ENCODE measurements at regions not wholly inside any gene's neighbourhood (a gene's known extent, or its start where the extent isn't known, plus 50 kb on each side); places are given as distances from the start of the nearest gene placed in this dataset.

- POLR2A ChIA-PET (ENCODE audit: partially characterized antibody) = no interaction called here
- Histone ChIP-seq H3K4me3 (ENCODE audit: low read length in 2 of 2) (no peak overlapping the region), H3K36me3 (ENCODE audit: insufficient read depth, low read length) (no peaks in the 10 kb centered on the region), H3K9me3 (ENCODE audit: control insufficient read depth in 1 of 2, low read length in 2 of 2) (no peaks in the 10 kb centered on the region), H3K27ac (ENCODE audit: low read depth, low read length) (no peak overlapping the region), H3K27me3 (ENCODE audit: insufficient read depth, low read length) (no peaks in the 10 kb centered on the region), H3K4me1 (ENCODE audit: insufficient read depth, low read length) (no peaks in the 10 kb centered on the region)
- H3K4me1 Mint-ChIP-seq = no peaks in the 10 kb centered on the region
- H3K4me3 Mint-ChIP-seq = no peak overlapping the region
- intact Hi-C loops (cut with micrococcal nuclease) = no loop called here
- H3K27me3 Mint-ChIP-seq = no peaks in the 10 kb centered on the region
- H3K9me3 Mint-ChIP-seq = peaks cover 0 to 8% (median 0%) of the 10 kb centered on the region in 8 donors
- H3K36me3 Mint-ChIP-seq = no peaks in the 10 kb centered on the region
- DNase-seq = no peak
- CTCF ChIA-PET (ENCODE audit: partially characterized antibody) = no interaction called here
- H3K27ac Mint-ChIP-seq = no peak overlapping the region
Observed at GRCh38 chr4:124092541-124092984, 620.0 kb downstream of the ANKRD50 start.

- CTCF ChIA-PET (ENCODE audit: partially characterized antibody) = no interaction called here
- POLR2A ChIA-PET (ENCODE audit: partially characterized antibody) = no interaction called here
- no peak overlapping the region for H3K27ac ChIP-seq (ENCODE audit: low read depth, low read length)
- Mint-ChIP-seq H3K4me1 (no peaks in the 10 kb centered on the region), H3K27me3 (no peaks in the 10 kb centered on the region), H3K9me3 (peaks cover 0 to 8% (median under 1%) of the 10 kb centered on the region in 8 donors), H3K4me3 (no peak overlapping the region), H3K36me3 (no peaks in the 10 kb centered on the region), H3K27ac (no peak overlapping the region)
- intact Hi-C loops (cut with micrococcal nuclease) = no loop called here
- H3K9me3 ChIP-seq (ENCODE audit: control insufficient read depth in 1 of 2, low read length in 2 of 2) = no peaks in the 10 kb centered on the region
- H3K4me3 ChIP-seq (ENCODE audit: low read length in 2 of 2) = no peak overlapping the region
- no peaks in the 10 kb centered on the region for H3K4me1 ChIP-seq (ENCODE audit: insufficient read depth, low read length)
- H3K36me3 ChIP-seq (ENCODE audit: insufficient read depth, low read length) = no peaks in the 10 kb centered on the region
- DNase-seq = no peak
- no peaks in the 10 kb centered on the region for H3K27me3 ChIP-seq (ENCODE audit: insufficient read depth, low read length)
Observed at GRCh38 chr4:124095621-124096020, 616.9 kb downstream of the ANKRD50 start.

- DNase-seq = no peak
- Histone ChIP-seq H3K4me1 (ENCODE audit: insufficient read depth, low read length) (no peaks in the 10 kb centered on the region), H3K4me3 (ENCODE audit: low read length in 2 of 2) (no peak overlapping the region), H3K27ac (ENCODE audit: low read depth, low read length) (no peak overlapping the region), H3K27me3 (ENCODE audit: insufficient read depth, low read length) (no peaks in the 10 kb centered on the region), H3K9me3 (ENCODE audit: control insufficient read depth in 1 of 2, low read length in 2 of 2) (no peaks in the 10 kb centered on the region), H3K36me3 (ENCODE audit: insufficient read depth, low read length) (no peaks in the 10 kb centered on the region)
- Mint-ChIP-seq H3K27me3 (no peaks in the 10 kb centered on the region), H3K9me3 (peaks cover 0 to 8% (median under 1%) of the 10 kb centered on the region in 8 donors), H3K4me1 (no peaks in the 10 kb centered on the region), H3K27ac (no peak overlapping the region), H3K4me3 (no peak overlapping the region), H3K36me3 (no peaks in the 10 kb centered on the region)
- ChIA-PET POLR2A (ENCODE audit: partially characterized antibody) (no interaction called here), CTCF (ENCODE audit: partially characterized antibody) (no interaction called here)
- intact Hi-C loops (cut with micrococcal nuclease) = no loop called here
Observed at GRCh38 chr4:124096290-124096689, 616.2 kb downstream of the ANKRD50 start.

- Mint-ChIP-seq H3K27ac (no peak overlapping the region), H3K27me3 (no peaks in the 10 kb centered on the region), H3K4me3 (no peak overlapping the region), H3K9me3 (peaks cover 0 to 8% (median 2%) of the 10 kb centered on the region in 8 donors), H3K4me1 (no peaks in the 10 kb centered on the region), H3K36me3 (no peaks in the 10 kb centered on the region)
- Histone ChIP-seq H3K4me3 (ENCODE audit: low read length in 2 of 2) (no peak overlapping the region), H3K36me3 (ENCODE audit: insufficient read depth, low read length) (no peaks in the 10 kb centered on the region), H3K27me3 (ENCODE audit: insufficient read depth, low read length) (no peaks in the 10 kb centered on the region), H3K4me1 (ENCODE audit: insufficient read depth, low read length) (no peaks in the 10 kb centered on the region), H3K27ac (ENCODE audit: low read depth, low read length) (no peak overlapping the region), H3K9me3 (ENCODE audit: control insufficient read depth in 1 of 2, low read length in 2 of 2) (no peaks in the 10 kb centered on the region)
- POLR2A ChIA-PET (ENCODE audit: partially characterized antibody) = no interaction called here
- CTCF ChIA-PET (ENCODE audit: partially characterized antibody) = no interaction called here
- intact Hi-C loops (cut with micrococcal nuclease) = no loop called here
- no peak for DNase-seq
Observed at GRCh38 chr4:124097447-124097846, 615.1 kb downstream of the ANKRD50 start.

- Mint-ChIP-seq H3K9me3 (peaks cover 0 to 10% (median 1%) of the 10 kb centered on the region in 8 donors), H3K4me3 (no peak overlapping the region), H3K4me1 (no peaks in the 10 kb centered on the region), H3K27me3 (no peaks in the 10 kb centered on the region), H3K27ac (no peak overlapping the region), H3K36me3 (no peaks in the 10 kb centered on the region)
- Histone ChIP-seq H3K9me3 (ENCODE audit: control insufficient read depth in 1 of 2, low read length in 2 of 2) (no peaks in the 10 kb centered on the region), H3K36me3 (ENCODE audit: insufficient read depth, low read length) (no peaks in the 10 kb centered on the region), H3K27me3 (ENCODE audit: insufficient read depth, low read length) (no peaks in the 10 kb centered on the region), H3K4me3 (ENCODE audit: low read length in 2 of 2) (no peak overlapping the region), H3K4me1 (ENCODE audit: insufficient read depth, low read length) (no peaks in the 10 kb centered on the region), H3K27ac (ENCODE audit: low read depth, low read length) (no peak overlapping the region)
- CTCF ChIA-PET (ENCODE audit: partially characterized antibody) = no interaction called here
- POLR2A ChIA-PET (ENCODE audit: partially characterized antibody) = no interaction called here
- intact Hi-C loops (cut with micrococcal nuclease) = no loop called here
- DNase-seq = no peak
Observed at GRCh38 chr4:124104101-124104500, 608.4 kb downstream of the ANKRD50 start.

GRCh38 chr4:124104628-124105027, 607.9 kb downstream of the ANKRD50 start:
- Mint-ChIP-seq H3K27me3 (no peaks in the 10 kb centered on the region), H3K36me3 (no peaks in the 10 kb centered on the region), H3K4me3 (no peak overlapping the region), H3K27ac (no peak overlapping the region), H3K9me3 (peaks cover 0 to 10% (median 1%) of the 10 kb centered on the region in 8 donors), H3K4me1 (no peaks in the 10 kb centered on the region)
- ChIA-PET POLR2A (ENCODE audit: partially characterized antibody) (no interaction called here), CTCF (ENCODE audit: partially characterized antibody) (no interaction called here)
- Histone ChIP-seq H3K27me3 (ENCODE audit: insufficient read depth, low read length) (no peaks in the 10 kb centered on the region), H3K4me3 (ENCODE audit: low read length in 2 of 2) (no peak overlapping the region), H3K36me3 (ENCODE audit: insufficient read depth, low read length) (no peaks in the 10 kb centered on the region), H3K27ac (ENCODE audit: low read depth, low read length) (no peak overlapping the region), H3K9me3 (ENCODE audit: control insufficient read depth in 1 of 2, low read length in 2 of 2) (no peaks in the 10 kb centered on the region), H3K4me1 (ENCODE audit: insufficient read depth, low read length) (no peaks in the 10 kb centered on the region)
- intact Hi-C loops (cut with micrococcal nuclease) = no loop called here
- DNase-seq = no peak

- POLR2A ChIA-PET (ENCODE audit: partially characterized antibody) = no interaction called here
- Mint-ChIP-seq H3K9me3 (peaks cover 0 to 10% (median 1%) of the 10 kb centered on the region in 8 donors), H3K27ac (no peak overlapping the region), H3K4me1 (no peaks in the 10 kb centered on the region), H3K36me3 (no peaks in the 10 kb centered on the region), H3K27me3 (no peaks in the 10 kb centered on the region), H3K4me3 (no peak overlapping the region)
- no peaks in the 10 kb centered on the region for H3K27me3 ChIP-seq (ENCODE audit: insufficient read depth, low read length)
- no peaks in the 10 kb centered on the region for H3K9me3 ChIP-seq (ENCODE audit: control insufficient read depth in 1 of 2, low read length in 2 of 2)
- intact Hi-C loops (cut with micrococcal nuclease) = no loop called here
- H3K27ac ChIP-seq (ENCODE audit: low read depth, low read length) = no peak overlapping the region
- no peak overlapping the region for H3K4me3 ChIP-seq (ENCODE audit: low read length in 2 of 2)
- no peaks in the 10 kb centered on the region for H3K36me3 ChIP-seq (ENCODE audit: insufficient read depth, low read length)
- CTCF ChIA-PET (ENCODE audit: partially characterized antibody) = no interaction called here
- no peaks in the 10 kb centered on the region for H3K4me1 ChIP-seq (ENCODE audit: insufficient read depth, low read length)
- DNase-seq = no peak
Observed at GRCh38 chr4:124105212-124105611, 607.3 kb downstream of the ANKRD50 start.

- DNase-seq = no peak
- ChIA-PET POLR2A (ENCODE audit: partially characterized antibody) (no interaction called here), CTCF (ENCODE audit: partially characterized antibody) (no interaction called here)
- Histone ChIP-seq H3K9me3 (ENCODE audit: control insufficient read depth in 1 of 2, low read length in 2 of 2) (no peaks in the 10 kb centered on the region), H3K4me1 (ENCODE audit: insufficient read depth, low read length) (no peaks in the 10 kb centered on the region), H3K27me3 (ENCODE audit: insufficient read depth, low read length) (no peaks in the 10 kb centered on the region), H3K4me3 (ENCODE audit: low read length in 2 of 2) (no peak overlapping the region), H3K27ac (ENCODE audit: low read depth, low read length) (no peak overlapping the region), H3K36me3 (ENCODE audit: insufficient read depth, low read length) (no peaks in the 10 kb centered on the region)
- Mint-ChIP-seq H3K4me1 (no peaks in the 10 kb centered on the region), H3K9me3 (peaks cover 0 to 2% (median 0%) of the 10 kb centered on the region in 8 donors), H3K4me3 (no peak overlapping the region), H3K36me3 (no peaks in the 10 kb centered on the region), H3K27ac (no peak overlapping the region), H3K27me3 (no peaks in the 10 kb centered on the region)
- intact Hi-C loops (cut with micrococcal nuclease) = no loop called here
Observed at GRCh38 chr4:124111411-124111810, 601.1 kb downstream of the ANKRD50 start.
